Progenitor cell of endocrine pancreas (in vitro differentiated cells): ENCODE measurements at regions not wholly inside any gene's neighbourhood (a gene's known extent, or its start where the extent isn't known, plus 50 kb on each side); places are given as distances from the start of the nearest gene placed in this dataset.

Source experiments
- DNase-seq: peaks from one replicate; pipeline ENCODE4 v3.0.0; 2021; ENCODE audit warnings: low spot score; ENCODE audit not compliant: unreplicated experiment
- H3K27ac Mint-ChIP-seq: 2 replicates; pipeline ENCODE4 v1.8.0; 2021; ENCODE audit warnings: mild to moderate bottlenecking, moderate library complexity, mixed read lengths
- H3K27me3 Mint-ChIP-seq: 2 replicates; pipeline ENCODE4 v1.8.0; 2021; ENCODE audit warnings: mixed read lengths
- H3K36me3 Mint-ChIP-seq: 2 replicates; pipeline ENCODE4 v1.8.0; 2022; ENCODE audit warnings: mixed read lengths; ENCODE audit not compliant: insufficient read depth
- H3K4me1 Mint-ChIP-seq: 2 replicates; pipeline ENCODE4 v1.8.0; 2021; ENCODE audit warnings: low read depth, mixed read lengths
- H3K4me3 Mint-ChIP-seq: 2 replicates; pipeline ENCODE4 v1.8.0; 2021; ENCODE audit warnings: low read depth, mild to moderate bottlenecking, moderate library complexity, mixed read lengths
- H3K9me3 Mint-ChIP-seq: 2 replicates; pipeline ENCODE4 v1.8.0; 2021; ENCODE audit warnings: low read depth, mixed read lengths
- CTCF ChIP-seq: fragments of 200-600 bp; sonication (generic); IDR thresholded peaks from one replicate; pipeline ENCODE4 v1.5.0; 2021; ENCODE audit warnings: antibody characterized with exemption, mild to moderate bottlenecking; ENCODE audit not compliant: unreplicated experiment

- no peak overlapping the region for H3K4me3 Mint-ChIP-seq
- no peak overlapping the region for H3K27ac Mint-ChIP-seq
- peaks cover 1% of the 10 kb centered on the region for H3K36me3 Mint-ChIP-seq
- H3K9me3 Mint-ChIP-seq, result peaks cover 8% of the 10 kb centered on the region
- no peak for DNase-seq
- no peaks in the 10 kb centered on the region for H3K27me3 Mint-ChIP-seq
- peaks cover 3% of the 10 kb centered on the region for H3K4me1 Mint-ChIP-seq
- no peak for TF ChIP-seq CTCF
These were observed 323.3 kb downstream of the CRPPA start for GRCh38 chr7:16098058-16098457.

GRCh38 chr7:16095171-16095950 lies 326.0 kb downstream of the CRPPA start:
- H3K4me3 Mint-ChIP-seq, result no peak overlapping the region
- H3K9me3 Mint-ChIP-seq, result no peaks in the 10 kb centered on the region
- no peak for DNase-seq
- H3K4me1 Mint-ChIP-seq, result peaks cover 3% of the 10 kb centered on the region
- TF ChIP-seq CTCF, result no peak
- no peak overlapping the region for H3K27ac Mint-ChIP-seq
- no peaks in the 10 kb centered on the region for H3K36me3 Mint-ChIP-seq
- H3K27me3 Mint-ChIP-seq, result no peaks in the 10 kb centered on the region

- TF ChIP-seq CTCF, result no peak
- Mint-ChIP-seq H3K4me3 (no peak overlapping the region), H3K27ac (no peak overlapping the region), H3K27me3 (no peaks in the 10 kb centered on the region), H3K4me1 (peaks cover 3% of the 10 kb centered on the region), H3K9me3 (no peaks in the 10 kb centered on the region), H3K36me3 (no peaks in the 10 kb centered on the region)
- DNase-seq, result no peak
These were observed 326.7 kb downstream of the CRPPA start for GRCh38 chr7:16094651-16095050.

GRCh38 chr7:16092711-16093110 lies 328.6 kb downstream of the CRPPA start:
- Mint-ChIP-seq H3K27me3 (no peaks in the 10 kb centered on the region), H3K9me3 (no peaks in the 10 kb centered on the region), H3K27ac (no peak overlapping the region), H3K36me3 (no peaks in the 10 kb centered on the region), H3K4me3 (no peak overlapping the region), H3K4me1 (no peaks in the 10 kb centered on the region)
- DNase-seq, result no peak
- TF ChIP-seq CTCF, result no peak

- H3K4me1 Mint-ChIP-seq, result no peaks in the 10 kb centered on the region
- TF ChIP-seq CTCF, result no peak
- no peak overlapping the region for H3K4me3 Mint-ChIP-seq
- H3K36me3 Mint-ChIP-seq, result no peaks in the 10 kb centered on the region
- H3K9me3 Mint-ChIP-seq, result no peaks in the 10 kb centered on the region
- DNase-seq, result no peak
- H3K27ac Mint-ChIP-seq, result no peak overlapping the region
- no peaks in the 10 kb centered on the region for H3K27me3 Mint-ChIP-seq
These were observed 329.5 kb downstream of the CRPPA start for GRCh38 chr7:16091701-16092310.
